Gastrocnemius medialis (tissue), 4 donors: ENCODE measurements at regions not wholly inside any gene's neighbourhood (a gene's known extent, or its start where the extent isn't known, plus 50 kb on each side); places are given as distances from the start of the nearest gene placed in this dataset.

Source experiments
- POLR2A ChIP-seq, 2 donors: fragments of 450-650 bp; IDR thresholded peaks; one replicate each; pipeline ENCODE4 v1.6.1; 2017; ENCODE audit warnings: antibody characterized with exemption in 2 of 2, mild to moderate bottlenecking in 2 of 2, moderate library complexity in 2 of 2
- TF ChIP-seq, protein P1 (sequence below), 5 experiments: fragments of 450-650 bp in 3 of 5; fragments of 200-600 bp in 2 of 5; sonication (generic) in 2 of 5; IDR thresholded peaks in 4 of 5; conservative IDR thresholded peaks in 1 of 5; 1 replicate in 4 of 5; 2 replicates in 1 of 5; pipeline ENCODE4 v1.5.1; 2016 to 2019; ENCODE audit warnings: antibody characterized with exemption in 5 of 5, mild to moderate bottlenecking in 3 of 5, moderate library complexity in 3 of 5

DNA sequence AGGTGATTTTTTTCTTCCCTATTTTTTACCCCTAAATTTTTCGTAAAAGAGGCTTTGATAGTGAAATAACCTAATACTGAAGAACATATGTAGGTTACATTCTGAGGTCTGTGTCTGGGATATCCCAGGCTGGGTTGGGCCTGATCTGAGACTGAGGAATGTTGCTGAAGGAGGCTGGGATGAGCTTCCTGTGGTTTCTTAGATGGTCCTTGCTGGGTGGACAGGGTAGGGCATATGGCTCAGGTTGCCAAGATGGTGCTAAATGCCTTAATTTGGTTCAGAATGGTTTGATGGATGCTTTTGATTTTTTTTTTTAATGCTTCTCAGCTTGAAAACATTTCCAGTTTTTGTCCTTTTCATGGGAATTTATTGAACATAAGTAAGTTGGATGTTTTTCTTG lies 124.6 kb upstream of the PMCH start:
- TF ChIP-seq, protein P1, sequence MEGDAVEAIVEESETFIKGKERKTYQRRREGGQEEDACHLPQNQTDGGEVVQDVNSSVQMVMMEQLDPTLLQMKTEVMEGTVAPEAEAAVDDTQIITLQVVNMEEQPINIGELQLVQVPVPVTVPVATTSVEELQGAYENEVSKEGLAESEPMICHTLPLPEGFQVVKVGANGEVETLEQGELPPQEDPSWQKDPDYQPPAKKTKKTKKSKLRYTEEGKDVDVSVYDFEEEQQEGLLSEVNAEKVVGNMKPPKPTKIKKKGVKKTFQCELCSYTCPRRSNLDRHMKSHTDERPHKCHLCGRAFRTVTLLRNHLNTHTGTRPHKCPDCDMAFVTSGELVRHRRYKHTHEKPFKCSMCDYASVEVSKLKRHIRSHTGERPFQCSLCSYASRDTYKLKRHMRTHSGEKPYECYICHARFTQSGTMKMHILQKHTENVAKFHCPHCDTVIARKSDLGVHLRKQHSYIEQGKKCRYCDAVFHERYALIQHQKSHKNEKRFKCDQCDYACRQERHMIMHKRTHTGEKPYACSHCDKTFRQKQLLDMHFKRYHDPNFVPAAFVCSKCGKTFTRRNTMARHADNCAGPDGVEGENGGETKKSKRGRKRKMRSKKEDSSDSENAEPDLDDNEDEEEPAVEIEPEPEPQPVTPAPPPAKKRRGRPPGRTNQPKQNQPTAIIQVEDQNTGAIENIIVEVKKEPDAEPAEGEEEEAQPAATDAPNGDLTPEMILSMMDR (IDR thresholded peaks at IDR 0.05 in 4 of 5, conservative IDR thresholded peaks at IDR 0.05 in 1 of 5): no peak
- no peak for TF ChIP-seq POLR2A (IDR thresholded peaks at IDR 0.05)
